ENCODE measurements at regions not wholly inside any gene's neighbourhood (a gene's known extent, or its start where the extent isn't known, plus 50 kb on each side); places are given as distances from the start of the nearest gene placed in this dataset.
A peak's percentile ranks its signal among the peaks of the same experiment; 100 is the strongest.
"Not testable (repeated sequence)": the region's sequence is repeated elsewhere in the genome, so short reads cannot be mapped to it uniquely, and the experiment has no call there.

- not testable (repeated sequence) for DNase-seq
Observed at GRCh38 chr1:196366-196765, 255.1 kb downstream of the OR4F29 start.

- not testable (repeated sequence) for DNase-seq
Observed at GRCh38 chr1:191296-192049, 260.0 kb downstream of the OR4F29 start.

GRCh38 chr1:190678-191077 lies 260.8 kb downstream of the OR4F29 start:
- DNase-seq: not testable (repeated sequence)

- DNase-seq: not testable (repeated sequence)
Observed at GRCh38 chr1:189915-190314, 261.6 kb downstream of the OR4F29 start.

GRCh38 chr1:189270-189669 lies 262.2 kb downstream of the OR4F29 start:
- not testable (repeated sequence) for DNase-seq

GRCh38 chr1:187298-187697 lies 264.2 kb downstream of the OR4F29 start:
- not testable (repeated sequence) for DNase-seq

GRCh38 chr1:186691-187131 lies 264.8 kb downstream of the OR4F29 start:
- DNase-seq: not testable (repeated sequence)

- DNase-seq: not testable (repeated sequence)
Observed at GRCh38 chr1:186223-186622, 265.3 kb downstream of the OR4F29 start.

- not testable (repeated sequence) for DNase-seq
Observed at GRCh38 chr1:185526-185925, 266.0 kb downstream of the OR4F29 start.

- not testable (repeated sequence) for DNase-seq
Observed at GRCh38 chr1:184336-184686, 267.2 kb downstream of the OR4F29 start.

- DNase-seq: not testable (repeated sequence)
Observed at GRCh38 chr1:183620-184335, 267.7 kb downstream of the OR4F29 start.

GRCh38 chr1:183081-183480 lies 268.4 kb downstream of the OR4F29 start:
- not testable (repeated sequence) for DNase-seq

- DNase-seq: not testable (repeated sequence)
Observed at GRCh38 chr1:182631-183030, 268.8 kb downstream of the OR4F29 start.

- peak; percentile 45 for DNase-seq
Observed at GRCh38 chr1:181247-182216, 269.9 kb downstream of the OR4F29 start.

GRCh38 chr1:180749-181205 lies 270.7 kb downstream of the OR4F29 start:
- not testable (repeated sequence) for DNase-seq

GRCh38 chr1:138842-139241 lies 312.6 kb downstream of the OR4F29 start:
- DNase-seq: not testable (repeated sequence)

- not testable (repeated sequence) for DNase-seq
Observed at GRCh38 chr1:137664-138063, 313.8 kb downstream of the OR4F29 start.

GRCh38 chr1:136344-136932 lies 315.0 kb downstream of the OR4F29 start:
- DNase-seq: not testable (repeated sequence)

- not testable (repeated sequence) for DNase-seq
Observed at GRCh38 chr1:134936-135335, 316.5 kb downstream of the OR4F29 start.

- not testable (repeated sequence) for DNase-seq
Observed at GRCh38 chr1:118440-118839, 333.0 kb downstream of the OR4F29 start.

- DNase-seq: not testable (repeated sequence)
Observed at GRCh38 chr1:115534-115933, 335.9 kb downstream of the OR4F29 start.

- DNase-seq: not testable (repeated sequence)
Observed at GRCh38 chr1:104776-105175, 346.7 kb downstream of the OR4F29 start.
